Upper lobe of right lung (tissue), 1 donor: ENCODE measurements at regions not wholly inside any gene's neighbourhood (a gene's known extent, or its start where the extent isn't known, plus 50 kb on each side); places are given as distances from the start of the nearest gene placed in this dataset.

Source experiments
- ATAC-seq: fragments of 200-7000 bp; cut with Tn5 transposase; one replicate; pipeline ENCODE4 v1.9.1; 2020; ENCODE audit warnings: mild to moderate bottlenecking, moderate library complexity
- DNase-seq: peaks from one replicate; pipeline ENCODE4 v3.0.0-alpha.2; 2020
- H3K27ac ChIP-seq: fragments of 200-600 bp; one replicate; pipeline ENCODE4 v1.8.0; 2022
- H3K27me3 ChIP-seq: fragments of 200-600 bp; one replicate; pipeline ENCODE4 v1.8.0; 2022; ENCODE audit warnings: mild to moderate bottlenecking
- H3K36me3 ChIP-seq: fragments of 200-600 bp; one replicate; pipeline ENCODE4 v1.8.0; 2022
- H3K4me1 ChIP-seq: fragments of 200-600 bp; one replicate; pipeline ENCODE4 v1.8.0; 2022
- H3K4me3 ChIP-seq: fragments of 200-600 bp; one replicate; pipeline ENCODE4 v1.8.0; 2022; ENCODE audit warnings: mild to moderate bottlenecking
- H3K9me3 ChIP-seq: fragments of 200-600 bp; one replicate; pipeline ENCODE4 v1.8.0; 2022
- CTCF ChIP-seq: fragments of 200-600 bp; IDR thresholded peaks from one replicate; pipeline ENCODE4 v1.8.0; 2022; ENCODE audit warnings: antibody characterized with exemption
- intact Hi-C: fragments of 100-400 bp; cut with DNase I; formaldehyde crosslinking; loops from one replicate; pipeline ENCODE4 v1.11.0; 2022
- donor health status: DM: no; HTN: yes; CAD: no; lungs with severe emphysema.

GRCh38 chr6:117204903-117205302 lies 60.5 kb upstream of the VGLL2 start:
- DNase-seq (no peak), ATAC-seq (no peak)

GRCh38 chr6:117205876-117206275 lies 59.5 kb upstream of the VGLL2 start:
- H3K4me1 ChIP-seq, result no peaks in the 10 kb centered on the region
- intact Hi-C loops, result no loop called here
- H3K27me3 ChIP-seq, result no peaks in the 10 kb centered on the region
- no peak for TF ChIP-seq CTCF
- no peak overlapping the region for H3K27ac ChIP-seq
- no peaks in the 10 kb centered on the region for H3K9me3 ChIP-seq
- no peaks in the 10 kb centered on the region for H3K36me3 ChIP-seq
- ATAC-seq (no peak), DNase-seq (no peak)
- no peak overlapping the region for H3K4me3 ChIP-seq

More at GRCh38 chr6:117204903-117205302, 60.5 kb upstream of the VGLL2 start:
- Histone ChIP-seq H3K36me3 (no peaks in the 10 kb centered on the region), H3K27ac (no peak overlapping the region), H3K4me3 (no peak overlapping the region), H3K27me3 (no peaks in the 10 kb centered on the region), H3K9me3 (no peaks in the 10 kb centered on the region), H3K4me1 (no peaks in the 10 kb centered on the region)
- no peak for TF ChIP-seq CTCF
- intact Hi-C loops, result no loop called here

GRCh38 chr6:117206522-117206921 lies 58.8 kb upstream of the VGLL2 start:
- intact Hi-C loops, result no loop called here
- DNase-seq, result no peak
- TF ChIP-seq CTCF, result no peak
- Histone ChIP-seq H3K27me3 (no peaks in the 10 kb centered on the region), H3K4me1 (no peaks in the 10 kb centered on the region), H3K36me3 (no peaks in the 10 kb centered on the region), H3K9me3 (no peaks in the 10 kb centered on the region), H3K27ac (no peak overlapping the region), H3K4me3 (no peak overlapping the region)
- ATAC-seq, result no peak

GRCh38 chr6:117206944-117207687 lies 58.2 kb upstream of the VGLL2 start:
- Histone ChIP-seq H3K9me3 (no peaks in the 10 kb centered on the region), H3K4me1 (no peaks in the 10 kb centered on the region), H3K27me3 (no peaks in the 10 kb centered on the region), H3K27ac (no peak overlapping the region), H3K4me3 (no peak overlapping the region), H3K36me3 (no peaks in the 10 kb centered on the region)
- DNase-seq, result no peak
- peak; percentile 32 for ATAC-seq
- intact Hi-C loops, result no loop called here
- TF ChIP-seq CTCF, result no peak

- intact Hi-C loops, result no loop called here
- Histone ChIP-seq H3K27me3 (no peaks in the 10 kb centered on the region), H3K4me3 (no peak overlapping the region), H3K27ac (no peak overlapping the region), H3K36me3 (no peaks in the 10 kb centered on the region), H3K9me3 (no peaks in the 10 kb centered on the region), H3K4me1 (no peaks in the 10 kb centered on the region)
- no peak for ATAC-seq
- TF ChIP-seq CTCF, result no peak
- no peak for DNase-seq
Observed at GRCh38 chr6:117210279-117210678, 55.1 kb upstream of the VGLL2 start.
